ENCODE measurements at regions not wholly inside any gene's neighbourhood (a gene's known extent, or its start where the extent isn't known, plus 50 kb on each side); places are given as distances from the start of the nearest gene placed in this dataset.

DNA sequence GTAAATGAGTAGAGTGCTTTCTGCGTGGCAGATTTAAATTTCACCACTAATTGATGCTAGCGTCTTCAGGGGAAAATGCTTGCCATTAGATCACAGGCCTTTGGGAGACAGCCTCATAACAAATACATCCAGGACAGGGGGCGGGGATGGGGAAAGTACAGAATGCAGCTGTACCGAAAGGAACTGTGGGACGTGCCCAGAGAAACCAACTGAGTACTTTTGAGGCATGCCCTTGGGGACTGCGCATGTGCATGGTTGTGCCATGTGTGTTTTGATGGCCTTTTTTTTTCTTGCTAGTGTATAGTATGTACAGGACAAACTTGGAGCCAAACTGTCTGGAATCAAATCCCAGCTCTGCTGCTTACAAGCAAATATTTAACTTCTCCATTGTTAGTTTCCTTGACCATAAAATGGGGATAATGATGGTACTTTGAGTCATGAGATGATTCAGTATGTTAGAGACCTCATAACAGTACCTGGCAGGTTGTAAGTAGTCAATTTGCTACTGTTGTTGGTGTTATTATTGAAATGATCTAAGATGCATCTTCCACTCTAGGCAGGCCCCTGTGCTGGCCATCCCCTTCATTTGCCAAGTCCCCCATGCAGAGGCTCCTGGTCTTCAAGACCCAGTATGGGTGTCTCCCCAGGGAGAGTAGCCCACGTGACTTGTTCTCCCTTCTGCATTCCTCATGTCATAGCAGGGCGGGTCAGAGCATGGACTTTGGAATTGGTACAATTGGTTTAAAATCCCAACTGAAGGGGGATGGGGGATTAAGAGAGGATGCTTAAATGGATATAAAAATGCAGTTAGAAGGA lies 68.3 kb upstream of the NPAS1 start:
- DNase-seq (ENCODE audit: low spot score) (no peak), ATAC-seq (ENCODE audit: low FRiP score) (no peak)
- TF ChIP-seq, protein P1, sequence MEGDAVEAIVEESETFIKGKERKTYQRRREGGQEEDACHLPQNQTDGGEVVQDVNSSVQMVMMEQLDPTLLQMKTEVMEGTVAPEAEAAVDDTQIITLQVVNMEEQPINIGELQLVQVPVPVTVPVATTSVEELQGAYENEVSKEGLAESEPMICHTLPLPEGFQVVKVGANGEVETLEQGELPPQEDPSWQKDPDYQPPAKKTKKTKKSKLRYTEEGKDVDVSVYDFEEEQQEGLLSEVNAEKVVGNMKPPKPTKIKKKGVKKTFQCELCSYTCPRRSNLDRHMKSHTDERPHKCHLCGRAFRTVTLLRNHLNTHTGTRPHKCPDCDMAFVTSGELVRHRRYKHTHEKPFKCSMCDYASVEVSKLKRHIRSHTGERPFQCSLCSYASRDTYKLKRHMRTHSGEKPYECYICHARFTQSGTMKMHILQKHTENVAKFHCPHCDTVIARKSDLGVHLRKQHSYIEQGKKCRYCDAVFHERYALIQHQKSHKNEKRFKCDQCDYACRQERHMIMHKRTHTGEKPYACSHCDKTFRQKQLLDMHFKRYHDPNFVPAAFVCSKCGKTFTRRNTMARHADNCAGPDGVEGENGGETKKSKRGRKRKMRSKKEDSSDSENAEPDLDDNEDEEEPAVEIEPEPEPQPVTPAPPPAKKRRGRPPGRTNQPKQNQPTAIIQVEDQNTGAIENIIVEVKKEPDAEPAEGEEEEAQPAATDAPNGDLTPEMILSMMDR (IDR thresholded peaks at IDR 0.05): no peak

- no peak for ATAC-seq (ENCODE audit: low FRiP score)
- TF ChIP-seq, protein P1 (IDR thresholded peaks at IDR 0.05): no peak
- no peak for DNase-seq (ENCODE audit: low spot score)
Measured at GRCh38 chr19:46952874-46953273, 66.8 kb upstream of the NPAS1 start.

- no peak for ATAC-seq (ENCODE audit: low FRiP score)
Measured at GRCh38 chr19:46953955-46954501, 65.6 kb upstream of the NPAS1 start.

DNA sequence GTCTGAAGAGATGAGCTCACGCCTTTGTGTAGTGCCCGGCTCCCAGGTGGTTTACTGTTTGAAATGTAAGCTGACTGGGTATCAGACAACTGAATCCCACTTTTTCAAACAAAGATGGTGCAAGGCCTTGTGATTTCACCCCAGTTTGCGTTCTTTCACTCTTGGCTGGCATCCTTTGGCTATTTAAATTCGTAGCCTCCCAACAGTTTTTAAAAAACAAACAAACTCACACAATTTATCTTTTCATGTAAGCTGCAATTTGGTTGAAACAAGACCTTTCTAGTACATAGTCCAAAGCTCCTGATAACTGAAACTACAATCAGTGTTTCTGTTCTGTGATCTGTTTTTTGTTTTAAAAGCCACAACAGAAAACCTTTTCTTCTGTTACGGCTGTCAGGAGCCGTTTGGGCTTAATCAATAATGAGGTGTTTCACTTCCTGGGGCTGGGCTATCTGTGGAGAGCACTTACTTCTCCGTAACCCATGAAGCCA lies 65.1 kb upstream of the NPAS1 start:
- TF ChIP-seq, protein P1 (IDR thresholded peaks at IDR 0.05): no peak
- ATAC-seq (ENCODE audit: low FRiP score) (no peak), DNase-seq (ENCODE audit: low spot score) (no peak)

More at GRCh38 chr19:46953955-46954501, 65.6 kb upstream of the NPAS1 start:
- DNase-seq (ENCODE audit: low spot score): no peak
- TF ChIP-seq, protein P1 (IDR thresholded peaks at IDR 0.05): no peak

GRCh38 chr19:46954993-46955812 lies 64.4 kb upstream of the NPAS1 start:
- TF ChIP-seq, protein P1 (IDR thresholded peaks at IDR 0.05): no peak
- ATAC-seq (ENCODE audit: low FRiP score) (no peak), DNase-seq (ENCODE audit: low spot score) (no peak)

- DNase-seq (ENCODE audit: low spot score): no peak
- TF ChIP-seq, protein P1 (IDR thresholded peaks at IDR 0.05): no peak
- ATAC-seq (ENCODE audit: low FRiP score): no peak
Measured at GRCh38 chr19:46955813-46956371, 63.7 kb upstream of the NPAS1 start.

Data from omental fat pad (tissue), 3 donors.